ENCODE measurements at regions not wholly inside any gene's neighbourhood (a gene's known extent, or its start where the extent isn't known, plus 50 kb on each side); places are given as distances from the start of the nearest gene placed in this dataset.
"Not testable (repeated sequence)": the region's sequence is repeated elsewhere in the genome, so short reads cannot be mapped to it uniquely, and the experiment has no call there.

GRCh38 chr12:3380200-3381043 lies 110.6 kb upstream of the PRMT8 start:
- CTCF ChIA-PET = no interaction called here
- no peak overlapping the region for H3K4me3 Mint-ChIP-seq
- no peaks in the 10 kb centered on the region for H3K36me3 Mint-ChIP-seq (ENCODE audit: low read depth)

GRCh38 chr12:3381059-3382047 lies 109.7 kb upstream of the PRMT8 start:
- no peaks in the 10 kb centered on the region for H3K4me1 ChIP-seq (ENCODE audit: insufficient read depth, low read length)
- Mint-ChIP-seq H3K27me3 (peaks cover 31% of the 10 kb centered on the region), H3K4me3 (no peak overlapping the region), H3K27ac (no peak overlapping the region), H3K4me1 (ENCODE audit: low read depth) (no peaks in the 10 kb centered on the region), H3K9me3 (no peaks in the 10 kb centered on the region), H3K36me3 (ENCODE audit: low read depth) (no peaks in the 10 kb centered on the region)
- DNase-seq = no peak
- no peak overlapping the region for H3K4me3 ChIP-seq (ENCODE audit: low read length)
- ATAC-seq (ENCODE audit: poor library complexity) = no peak
- intact Hi-C loops (cut with DNase I, micrococcal nuclease) = no loop called here
- H3K27ac ChIP-seq (ENCODE audit: low read depth in 1 of 2, low read length in 2 of 2) = no peak overlapping the region
- CTCF ChIA-PET = no interaction called here
- H3K27me3 ChIP-seq (ENCODE audit: control insufficient read depth in 1 of 2, insufficient read depth in 2 of 2, low read length in 2 of 2) = peaks cover 0 to 3% of the 10 kb centered on the region in 2 experiments
- POLR2A ChIA-PET = no interaction called here
- H3K36me3 ChIP-seq (ENCODE audit: insufficient read depth, low read length) = no peaks in the 10 kb centered on the region
- H3K9me3 ChIP-seq (ENCODE audit: control insufficient read depth in 1 of 2, insufficient read depth in 1 of 2, low read length in 2 of 2) = peaks cover 0 to 6% of the 10 kb centered on the region in 2 experiments
- TF ChIP-seq, protein P1, sequence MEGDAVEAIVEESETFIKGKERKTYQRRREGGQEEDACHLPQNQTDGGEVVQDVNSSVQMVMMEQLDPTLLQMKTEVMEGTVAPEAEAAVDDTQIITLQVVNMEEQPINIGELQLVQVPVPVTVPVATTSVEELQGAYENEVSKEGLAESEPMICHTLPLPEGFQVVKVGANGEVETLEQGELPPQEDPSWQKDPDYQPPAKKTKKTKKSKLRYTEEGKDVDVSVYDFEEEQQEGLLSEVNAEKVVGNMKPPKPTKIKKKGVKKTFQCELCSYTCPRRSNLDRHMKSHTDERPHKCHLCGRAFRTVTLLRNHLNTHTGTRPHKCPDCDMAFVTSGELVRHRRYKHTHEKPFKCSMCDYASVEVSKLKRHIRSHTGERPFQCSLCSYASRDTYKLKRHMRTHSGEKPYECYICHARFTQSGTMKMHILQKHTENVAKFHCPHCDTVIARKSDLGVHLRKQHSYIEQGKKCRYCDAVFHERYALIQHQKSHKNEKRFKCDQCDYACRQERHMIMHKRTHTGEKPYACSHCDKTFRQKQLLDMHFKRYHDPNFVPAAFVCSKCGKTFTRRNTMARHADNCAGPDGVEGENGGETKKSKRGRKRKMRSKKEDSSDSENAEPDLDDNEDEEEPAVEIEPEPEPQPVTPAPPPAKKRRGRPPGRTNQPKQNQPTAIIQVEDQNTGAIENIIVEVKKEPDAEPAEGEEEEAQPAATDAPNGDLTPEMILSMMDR (IDR thresholded peaks at IDR 0.05) = no peak

More at GRCh38 chr12:3380200-3381043, 110.6 kb upstream of the PRMT8 start:
- ATAC-seq (ENCODE audit: poor library complexity) (no peak), DNase-seq (no peak)
- Mint-ChIP-seq H3K27me3 (peaks cover 24% of the 10 kb centered on the region), H3K4me1 (ENCODE audit: low read depth) (no peaks in the 10 kb centered on the region), H3K27ac (no peak overlapping the region), H3K9me3 (no peaks in the 10 kb centered on the region)
- peaks cover 0 to 3% of the 10 kb centered on the region in 2 experiments for H3K27me3 ChIP-seq (ENCODE audit: control insufficient read depth in 1 of 2, insufficient read depth in 2 of 2, low read length in 2 of 2)
- POLR2A ChIA-PET = no interaction called here
- H3K36me3 ChIP-seq (ENCODE audit: insufficient read depth, low read length) = no peaks in the 10 kb centered on the region
- intact Hi-C loops (cut with DNase I, micrococcal nuclease) = no loop called here
- TF ChIP-seq, protein P1 (IDR thresholded peaks at IDR 0.05) = no peak
- no peak overlapping the region for H3K27ac ChIP-seq (ENCODE audit: low read depth in 1 of 2, low read length in 2 of 2)
- H3K9me3 ChIP-seq (ENCODE audit: control insufficient read depth in 1 of 2, insufficient read depth in 1 of 2, low read length in 2 of 2) = peaks cover 0 to 6% of the 10 kb centered on the region in 2 experiments
- no peaks in the 10 kb centered on the region for H3K4me1 ChIP-seq (ENCODE audit: insufficient read depth, low read length)
- no peak overlapping the region for H3K4me3 ChIP-seq (ENCODE audit: low read length)

GRCh38 chr12:3389986-3390385 lies 101.0 kb upstream of the PRMT8 start:
- CTCF ChIA-PET = no interaction called here
- intact Hi-C loops (cut with DNase I, micrococcal nuclease) = no loop called here
- no peaks in the 10 kb centered on the region for H3K9me3 ChIP-seq (ENCODE audit: control insufficient read depth in 1 of 2, insufficient read depth in 1 of 2, low read length in 2 of 2)

GRCh38 chr12:3397596-3397995 lies 93.4 kb upstream of the PRMT8 start:
- intact Hi-C loops (cut with DNase I, micrococcal nuclease); H3K27ac Mint-ChIP-seq: not testable (repeated sequence)

More at GRCh38 chr12:3389986-3390385, 101.0 kb upstream of the PRMT8 start:
- peaks cover 33% of the 10 kb centered on the region for H3K27me3 Mint-ChIP-seq
- no peak for ATAC-seq (ENCODE audit: poor library complexity)
- no peak overlapping the region for H3K27ac Mint-ChIP-seq
- H3K36me3 ChIP-seq (ENCODE audit: insufficient read depth, low read length) = no peaks in the 10 kb centered on the region
- DNase-seq = no peak
- TF ChIP-seq, protein P1 (IDR thresholded peaks at IDR 0.05) = no peak
- no peaks in the 10 kb centered on the region for H3K4me1 ChIP-seq (ENCODE audit: insufficient read depth, low read length)
- no peaks in the 10 kb centered on the region for H3K36me3 Mint-ChIP-seq (ENCODE audit: low read depth)
- no peak overlapping the region for H3K27ac ChIP-seq (ENCODE audit: low read depth in 1 of 2, low read length in 2 of 2)
- H3K9me3 Mint-ChIP-seq = no peaks in the 10 kb centered on the region
- H3K27me3 ChIP-seq (ENCODE audit: control insufficient read depth in 1 of 2, insufficient read depth in 2 of 2, low read length in 2 of 2) = no peaks in the 10 kb centered on the region
- no peak overlapping the region for H3K4me3 ChIP-seq (ENCODE audit: low read length)
- H3K4me3 Mint-ChIP-seq = no peak overlapping the region
- POLR2A ChIA-PET = no interaction called here
- H3K4me1 Mint-ChIP-seq (ENCODE audit: low read depth) = no peaks in the 10 kb centered on the region

More at GRCh38 chr12:3397596-3397995, 93.4 kb upstream of the PRMT8 start:
- peaks cover 35% of the 10 kb centered on the region for H3K27me3 Mint-ChIP-seq
- ATAC-seq (ENCODE audit: poor library complexity); H3K36me3 Mint-ChIP-seq (ENCODE audit: low read depth); DNase-seq; H3K4me3 Mint-ChIP-seq; H3K36me3 ChIP-seq (ENCODE audit: insufficient read depth, low read length); H3K4me1 ChIP-seq (ENCODE audit: insufficient read depth, low read length); CTCF ChIA-PET; H3K27ac ChIP-seq (ENCODE audit: low read depth in 1 of 2, low read length in 2 of 2); H3K4me1 Mint-ChIP-seq (ENCODE audit: low read depth); H3K9me3 Mint-ChIP-seq; H3K9me3 ChIP-seq (ENCODE audit: control insufficient read depth in 1 of 2, insufficient read depth in 1 of 2, low read length in 2 of 2); POLR2A ChIA-PET; H3K4me3 ChIP-seq (ENCODE audit: low read length): not testable (repeated sequence)
- peaks cover 8 to 13% of the 10 kb centered on the region in 2 experiments for H3K27me3 ChIP-seq (ENCODE audit: control insufficient read depth in 1 of 2, insufficient read depth in 2 of 2, low read length in 2 of 2)

Measured in CD4-positive, alpha-beta T cell (primary cell).